ENCODE measurements at regions not wholly inside any gene's neighbourhood (a gene's known extent, or its start where the extent isn't known, plus 50 kb on each side); places are given as distances from the start of the nearest gene placed in this dataset.

DNA sequence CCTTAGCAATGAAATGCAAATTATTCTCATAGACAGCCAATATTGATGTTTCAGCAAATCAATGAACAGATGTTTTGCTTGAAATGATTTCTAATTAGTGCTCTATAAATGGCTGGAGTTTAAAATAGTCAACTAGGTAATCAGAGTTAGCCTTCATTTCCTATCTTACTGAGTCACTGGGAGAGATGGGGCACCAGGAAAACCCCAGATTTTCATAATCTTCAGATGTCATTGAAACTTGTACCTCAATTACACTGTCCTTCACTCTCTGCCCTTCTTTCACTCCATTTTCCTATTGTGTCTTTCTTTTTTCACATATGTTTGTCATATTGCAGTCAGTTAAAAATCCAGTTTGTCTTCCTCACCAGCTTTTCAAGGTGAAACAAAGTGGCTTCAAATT, 92.7 kb downstream of the C12orf75 start:
- Histone ChIP-seq H3K4me3 (ENCODE audit: insufficient read depth in 1 of 2, low read depth in 1 of 2, low read length in 2 of 2) (no peak overlapping the region), H2BK5ac (ENCODE audit: low read depth, low read length, poor library complexity, severe bottlenecking) (no peak overlapping the region), H3K18ac (ENCODE audit: low read depth in 1 of 2, low read length in 2 of 2) (no peak overlapping the region), H3K79me1 (replicated peaks; ENCODE audit: low read length, poor library complexity, severe bottlenecking) (no peaks in the 10 kb centered on the region), H2BK120ac (ENCODE audit: low read depth, low read length) (no peak overlapping the region), H2AK5ac (ENCODE audit: low read length, severe bottlenecking) (no peak overlapping the region), H2BK12ac (ENCODE audit: low read length in 2 of 2) (no peak overlapping the region), H3K36me3 (ENCODE audit: control insufficient read depth in 1 of 2, insufficient read depth in 2 of 2, low read depth in 1 of 2, low read length in 2 of 2) (no peaks in the 10 kb centered on the region), H3K4ac (ENCODE audit: low read depth in 1 of 2, low read length in 2 of 2) (no peak overlapping the region), H3K23ac (ENCODE audit: low read length in 2 of 2) (no peak overlapping the region), H3K9ac (ENCODE audit: low read length) (no peak overlapping the region), H4K8ac (ENCODE audit: low read length) (no peak overlapping the region), H3K4me2 (ENCODE audit: low read length, poor library complexity, severe bottlenecking) (no peak overlapping the region), H3K4me1 (ENCODE audit: control insufficient read depth, insufficient read depth, low read depth, low read length) (peaks cover 7% of the 10 kb centered on the region), H3K14ac (ENCODE audit: low read length in 2 of 2) (no peak overlapping the region), H3K27ac (ENCODE audit: low read length, poor library complexity, severe bottlenecking) (no peak overlapping the region), H2AFZ (ENCODE audit: low read depth, low read length) (no peak overlapping the region), H3K27me3 (ENCODE audit: control insufficient read depth in 1 of 2, insufficient read depth in 1 of 2, low read length in 2 of 2) (no peaks in the 10 kb centered on the region), H4K91ac (ENCODE audit: low read length) (no peak overlapping the region), H3K9me3 (ENCODE audit: control insufficient read depth, low read length) (no peaks in the 10 kb centered on the region), H2BK15ac (ENCODE audit: low read depth, poor library complexity, severe bottlenecking) (no peak overlapping the region)
- DNase-seq = no peak

- no peak overlapping the region for H2BK15ac ChIP-seq (ENCODE audit: low read depth, poor library complexity, severe bottlenecking)
Measured at GRCh38 chr12:105423921-105424320, 93.4 kb downstream of the C12orf75 start.

GRCh38 chr12:105425254-105426174, 95.0 kb downstream of the C12orf75 start:
- DNase-seq = no peak
- no peak overlapping the region for H2AFZ ChIP-seq (ENCODE audit: low read depth, low read length)

More at GRCh38 chr12:105423921-105424320, 93.4 kb downstream of the C12orf75 start:
- no peak overlapping the region for H2AFZ ChIP-seq (ENCODE audit: low read depth, low read length)
- H2BK12ac ChIP-seq (ENCODE audit: low read length in 2 of 2) = no peak overlapping the region
- H2AK5ac ChIP-seq (ENCODE audit: low read length, severe bottlenecking) = no peak overlapping the region
- H3K4me2 ChIP-seq (ENCODE audit: low read length, poor library complexity, severe bottlenecking) = no peak overlapping the region
- 90% methylated on average over 7 of the region's 7 CpGs for WGBS
- no peaks in the 10 kb centered on the region for H3K36me3 ChIP-seq (ENCODE audit: control insufficient read depth in 1 of 2, insufficient read depth in 2 of 2, low read depth in 1 of 2, low read length in 2 of 2)
- DNase-seq = no peak
- H3K9me3 ChIP-seq (ENCODE audit: control insufficient read depth, low read length) = no peaks in the 10 kb centered on the region
- no peak overlapping the region for H4K91ac ChIP-seq (ENCODE audit: low read length)
- H4K8ac ChIP-seq (ENCODE audit: low read length) = no peak overlapping the region
- H3K14ac ChIP-seq (ENCODE audit: low read length in 2 of 2) = no peak overlapping the region
- H3K4me3 ChIP-seq (ENCODE audit: insufficient read depth in 1 of 2, low read depth in 1 of 2, low read length in 2 of 2) = no peak overlapping the region
- no peak overlapping the region for H3K9ac ChIP-seq (ENCODE audit: low read length)
- H3K4ac ChIP-seq (ENCODE audit: low read depth in 1 of 2, low read length in 2 of 2) = no peak overlapping the region
- H2BK120ac ChIP-seq (ENCODE audit: low read depth, low read length) = no peak overlapping the region
- no peaks in the 10 kb centered on the region for H3K79me1 ChIP-seq (replicated peaks; ENCODE audit: low read length, poor library complexity, severe bottlenecking)
- H3K23ac ChIP-seq (ENCODE audit: low read length in 2 of 2) = no peak overlapping the region
- no peak overlapping the region for H3K18ac ChIP-seq (ENCODE audit: low read depth in 1 of 2, low read length in 2 of 2)
- no peak overlapping the region for H3K27ac ChIP-seq (ENCODE audit: low read length, poor library complexity, severe bottlenecking)
- H2BK5ac ChIP-seq (ENCODE audit: low read depth, low read length, poor library complexity, severe bottlenecking) = no peak overlapping the region
- H3K4me1 ChIP-seq (ENCODE audit: control insufficient read depth, insufficient read depth, low read depth, low read length) = no peaks in the 10 kb centered on the region
- no peaks in the 10 kb centered on the region for H3K27me3 ChIP-seq (ENCODE audit: control insufficient read depth in 1 of 2, insufficient read depth in 1 of 2, low read length in 2 of 2)

DNA sequence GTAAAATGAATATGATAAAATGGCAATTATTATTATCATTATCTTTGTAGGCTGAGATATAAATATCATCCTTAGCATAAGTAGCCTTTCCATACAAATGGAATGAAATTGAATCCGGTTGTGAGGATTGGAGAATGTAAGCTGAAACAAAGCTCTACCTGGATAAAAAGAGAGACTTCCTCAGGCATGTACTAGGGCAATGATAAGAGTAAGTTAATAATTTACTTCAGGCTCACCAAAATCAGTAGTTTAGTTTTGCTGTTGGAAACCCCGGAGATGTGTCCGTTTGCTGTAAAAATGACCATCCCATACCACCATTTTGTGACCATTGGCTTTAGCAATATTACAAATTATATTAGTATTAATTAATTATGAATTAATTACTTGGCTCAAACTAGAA, 96.3 kb downstream of the C12orf75 start:
- no peak overlapping the region for H3K4ac ChIP-seq (ENCODE audit: low read depth in 1 of 2, low read length in 2 of 2)
- no CpG with 5 or more reads among the region's 3 CpGs for WGBS

More at GRCh38 chr12:105425254-105426174, 95.0 kb downstream of the C12orf75 start:
- Histone ChIP-seq H3K14ac (ENCODE audit: low read length in 2 of 2) (no peak overlapping the region), H2BK5ac (ENCODE audit: low read depth, low read length, poor library complexity, severe bottlenecking) (no peak overlapping the region), H4K8ac (ENCODE audit: low read length) (no peak overlapping the region), H3K4me3 (ENCODE audit: insufficient read depth in 1 of 2, low read depth in 1 of 2, low read length in 2 of 2) (no peak overlapping the region), H3K27ac (ENCODE audit: low read length, poor library complexity, severe bottlenecking) (no peak overlapping the region), H3K4ac (ENCODE audit: low read depth in 1 of 2, low read length in 2 of 2) (no peak overlapping the region), H3K18ac (ENCODE audit: low read depth in 1 of 2, low read length in 2 of 2) (no peak overlapping the region), H3K9me3 (ENCODE audit: control insufficient read depth, low read length) (no peaks in the 10 kb centered on the region), H3K27me3 (ENCODE audit: control insufficient read depth in 1 of 2, insufficient read depth in 1 of 2, low read length in 2 of 2) (peaks cover 0 to 4% of the 10 kb centered on the region in 2 experiments), H3K9ac (ENCODE audit: low read length) (no peak overlapping the region), H3K4me2 (ENCODE audit: low read length, poor library complexity, severe bottlenecking) (no peak overlapping the region), H3K23ac (ENCODE audit: low read length in 2 of 2) (no peak overlapping the region), H2BK12ac (ENCODE audit: low read length in 2 of 2) (no peak overlapping the region), H2BK120ac (ENCODE audit: low read depth, low read length) (no peak overlapping the region), H3K36me3 (ENCODE audit: control insufficient read depth in 1 of 2, insufficient read depth in 2 of 2, low read depth in 1 of 2, low read length in 2 of 2) (no peaks in the 10 kb centered on the region), H2BK15ac (ENCODE audit: low read depth, poor library complexity, severe bottlenecking) (no peak overlapping the region), H3K79me1 (replicated peaks; ENCODE audit: low read length, poor library complexity, severe bottlenecking) (no peaks in the 10 kb centered on the region), H3K4me1 (ENCODE audit: control insufficient read depth, insufficient read depth, low read depth, low read length) (no peaks in the 10 kb centered on the region), H2AK5ac (ENCODE audit: low read length, severe bottlenecking) (peak overlapping the region; percentile 26), H4K91ac (ENCODE audit: low read length) (no peak overlapping the region)
- WGBS = 96% methylated on average over 7 of the region's 7 CpGs

More for the DNA sequence above, 96.3 kb downstream of the C12orf75 start:
- Histone ChIP-seq H3K4me1 (ENCODE audit: control insufficient read depth, insufficient read depth, low read depth, low read length) (no peaks in the 10 kb centered on the region), H3K9me3 (ENCODE audit: control insufficient read depth, low read length) (no peaks in the 10 kb centered on the region), H4K8ac (ENCODE audit: low read length) (no peak overlapping the region), H3K27ac (ENCODE audit: low read length, poor library complexity, severe bottlenecking) (no peak overlapping the region), H2BK5ac (ENCODE audit: low read depth, low read length, poor library complexity, severe bottlenecking) (no peak overlapping the region), H3K18ac (ENCODE audit: low read depth in 1 of 2, low read length in 2 of 2) (no peak overlapping the region), H3K36me3 (ENCODE audit: control insufficient read depth in 1 of 2, insufficient read depth in 2 of 2, low read depth in 1 of 2, low read length in 2 of 2) (no peaks in the 10 kb centered on the region), H2BK12ac (ENCODE audit: low read length in 2 of 2) (no peak overlapping the region), H4K91ac (ENCODE audit: low read length) (no peak overlapping the region), H2BK120ac (ENCODE audit: low read depth, low read length) (no peak overlapping the region), H2AFZ (ENCODE audit: low read depth, low read length) (no peak overlapping the region), H3K14ac (ENCODE audit: low read length in 2 of 2) (no peak overlapping the region), H2BK15ac (ENCODE audit: low read depth, poor library complexity, severe bottlenecking) (no peak overlapping the region), H3K79me1 (replicated peaks; ENCODE audit: low read length, poor library complexity, severe bottlenecking) (no peaks in the 10 kb centered on the region), H2AK5ac (ENCODE audit: low read length, severe bottlenecking) (no peak overlapping the region), H3K4me2 (ENCODE audit: low read length, poor library complexity, severe bottlenecking) (no peak overlapping the region), H3K9ac (ENCODE audit: low read length) (no peak overlapping the region), H3K4me3 (ENCODE audit: insufficient read depth in 1 of 2, low read depth in 1 of 2, low read length in 2 of 2) (no peak overlapping the region), H3K27me3 (ENCODE audit: control insufficient read depth in 1 of 2, insufficient read depth in 1 of 2, low read length in 2 of 2) (peaks cover 0 to 4% of the 10 kb centered on the region in 2 experiments), H3K23ac (ENCODE audit: low read length in 2 of 2) (no peak overlapping the region)
- no peak for DNase-seq

Data from mesenchymal stem cell (in vitro differentiated cells and primary cell).